GM18511 (cell line): ENCODE measurements at regions not wholly inside any gene's neighbourhood (a gene's known extent, or its start where the extent isn't known, plus 50 kb on each side); places are given as distances from the start of the nearest gene placed in this dataset.

Experiments used
- ATAC-seq: cut with Tn5 transposase; IDR thresholded peaks from one replicate; pipeline ENCODE4 v1.9.1; 2021; ENCODE audit warnings: mild to moderate bottlenecking, moderate library complexity; ENCODE audit not compliant: unreplicated experiment

DNA sequence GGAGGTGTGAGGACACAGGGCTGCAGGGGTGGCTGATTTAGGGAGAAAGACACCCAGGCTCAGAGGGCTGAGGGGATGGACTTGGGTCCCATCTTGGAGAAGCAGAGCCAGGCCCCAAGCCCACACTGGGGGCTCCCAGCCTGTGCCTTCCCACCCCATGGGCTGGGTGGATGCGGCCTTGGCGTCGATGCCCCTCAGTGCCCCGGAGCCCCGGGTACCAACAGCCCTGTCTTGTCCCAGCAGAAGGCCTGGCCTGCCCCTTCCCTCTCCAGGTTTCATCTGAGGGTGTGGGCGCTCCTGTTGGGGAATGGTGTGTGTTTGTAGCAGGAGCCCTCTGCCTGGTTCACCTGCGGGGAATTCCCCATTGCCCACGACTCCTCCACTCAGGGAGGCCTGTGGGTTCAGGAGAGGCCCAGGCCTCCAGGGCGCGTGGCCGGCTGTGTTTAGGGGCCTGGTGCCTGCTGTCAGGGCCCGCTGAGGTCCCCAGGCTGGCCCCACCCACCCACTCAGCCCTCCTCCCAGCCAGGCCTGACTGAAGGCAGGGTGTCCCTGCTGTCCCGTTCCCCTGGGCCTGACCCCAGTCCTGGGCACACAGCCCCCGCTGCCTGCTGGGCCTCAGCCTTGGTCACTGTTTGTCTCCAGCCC, 51.1 kb upstream of the BEGAIN start:
- no peak for ATAC-seq

DNA sequence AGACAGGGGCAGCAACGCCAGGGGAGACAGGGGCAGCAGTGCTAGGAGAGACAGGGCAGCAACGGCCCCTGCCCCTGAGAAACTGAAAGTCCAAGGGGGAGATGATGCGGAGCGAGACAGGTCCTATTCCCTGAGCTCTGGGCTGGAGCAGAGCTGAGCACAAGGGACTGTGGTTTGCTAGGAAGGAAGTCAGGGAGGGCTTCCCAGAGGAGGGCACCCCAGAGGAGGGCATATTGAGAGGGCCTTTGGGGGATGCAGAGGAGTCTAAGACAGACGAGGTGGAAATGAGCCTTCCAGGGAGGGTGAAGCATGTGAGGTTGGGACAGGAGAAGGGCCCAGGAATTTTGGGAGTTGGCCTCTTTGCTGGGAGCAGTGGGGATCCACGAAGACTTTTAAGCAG, 52.1 kb upstream of the BEGAIN start:
- ATAC-seq, result no peak

DNA sequence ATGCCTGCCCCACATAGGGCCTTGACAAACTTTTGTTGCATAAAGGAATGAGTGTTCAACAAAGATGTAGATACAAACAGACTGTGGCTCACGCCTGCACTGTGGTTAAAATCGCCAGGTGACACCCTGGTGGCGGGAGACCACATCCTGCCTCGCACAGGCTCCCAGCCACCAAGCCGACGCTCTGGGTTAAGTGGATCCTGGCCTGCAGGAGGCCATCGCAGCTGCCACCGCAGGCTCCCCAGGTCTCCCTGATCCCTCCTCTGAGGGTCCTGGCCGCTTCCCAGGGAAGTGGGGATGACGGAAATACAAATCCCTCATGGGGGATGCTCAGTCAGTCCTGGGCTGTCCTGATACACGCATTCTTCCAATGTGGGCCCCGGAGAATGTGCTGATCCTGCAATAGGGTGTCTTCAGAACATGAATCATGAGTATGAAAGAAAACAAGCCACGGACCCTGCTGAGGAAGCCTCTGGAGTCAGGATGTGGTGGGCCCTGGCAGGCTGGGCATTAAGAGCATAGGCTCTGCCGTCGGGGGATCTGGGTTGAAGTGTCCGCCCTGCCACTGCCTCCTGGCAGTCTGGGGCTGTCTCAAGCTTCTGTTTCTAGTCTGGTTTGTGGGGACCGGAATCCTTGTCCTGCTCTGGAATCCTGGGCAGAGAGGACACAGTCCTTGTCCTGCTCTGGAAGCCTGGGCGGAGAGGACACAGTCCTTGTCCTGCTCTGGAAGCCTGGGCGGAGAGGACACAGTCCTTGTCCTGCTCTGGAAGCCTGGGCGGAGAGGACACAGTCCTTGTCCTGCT, 53.5 kb upstream of the BEGAIN start:
- ATAC-seq, result peak; percentile 99

DNA sequence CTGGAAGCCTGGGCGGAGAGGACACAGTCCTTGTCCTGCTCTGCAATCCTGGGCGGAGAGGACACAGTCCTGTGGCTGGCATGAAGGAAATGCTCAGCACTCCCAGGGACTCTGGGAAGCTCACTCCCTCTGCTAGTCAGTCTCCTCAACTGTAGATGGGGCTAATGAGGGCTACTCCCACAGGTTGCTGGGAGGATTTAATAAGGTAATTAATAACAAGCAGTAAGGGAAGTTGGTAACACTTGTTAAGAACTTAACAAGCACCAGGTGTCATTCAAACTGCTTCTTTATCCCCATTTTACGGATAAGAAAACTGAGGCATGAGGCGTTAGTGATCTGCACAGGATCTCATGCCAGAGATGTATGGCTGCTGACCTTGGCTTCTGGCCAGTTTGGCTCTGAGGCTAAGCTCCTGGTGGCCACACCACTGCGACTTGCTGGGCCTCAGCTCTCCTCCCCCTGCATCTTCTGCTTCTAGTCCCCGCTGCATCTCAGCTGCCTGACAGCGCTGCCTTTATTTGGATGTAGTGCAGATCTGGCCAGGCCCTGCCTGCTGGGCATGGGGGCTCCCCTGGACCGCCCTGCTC, 54.1 kb upstream of the BEGAIN start:
- no peak for ATAC-seq

DNA sequence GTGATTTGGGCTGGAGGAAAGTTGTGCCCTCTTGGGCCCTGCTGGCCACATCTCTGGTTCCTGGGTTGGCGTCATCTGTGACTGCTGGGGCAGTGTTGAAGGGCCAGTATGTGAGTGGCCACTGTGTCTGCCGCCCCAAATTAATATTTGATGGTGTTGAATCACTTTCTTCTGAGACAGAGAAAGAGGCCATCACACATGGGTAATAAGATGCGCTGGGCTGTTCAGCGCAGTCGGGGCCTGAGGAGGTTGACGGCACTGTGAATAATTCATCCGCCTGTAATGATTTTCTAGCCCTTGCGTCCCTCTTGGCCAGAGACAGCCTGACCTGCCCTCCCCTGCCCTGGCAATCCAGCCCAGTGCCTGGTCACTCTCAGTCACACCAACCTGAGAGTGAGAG, 56.2 kb upstream of the BEGAIN start:
- ATAC-seq, result no peak

DNA sequence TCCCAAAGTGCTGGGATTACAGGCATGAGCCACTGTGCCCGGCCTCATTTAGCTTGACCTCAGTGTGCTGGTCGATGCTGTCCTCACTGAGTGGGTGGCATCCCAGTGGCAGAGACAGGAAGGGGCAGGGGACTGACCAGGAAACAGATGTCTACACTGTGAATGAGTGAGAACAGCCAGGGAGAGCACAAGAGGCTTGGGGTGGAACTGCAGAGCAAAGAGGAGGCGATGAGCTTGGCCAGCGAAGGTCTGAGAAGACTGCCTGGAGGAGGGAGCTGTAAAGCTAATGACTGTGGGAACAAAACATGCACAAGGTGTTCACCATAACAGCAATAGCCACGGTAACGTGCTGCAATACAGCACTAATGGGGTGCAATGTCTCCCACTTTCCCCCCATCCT, 57.2 kb upstream of the BEGAIN start:
- ATAC-seq, result no peak

DNA sequence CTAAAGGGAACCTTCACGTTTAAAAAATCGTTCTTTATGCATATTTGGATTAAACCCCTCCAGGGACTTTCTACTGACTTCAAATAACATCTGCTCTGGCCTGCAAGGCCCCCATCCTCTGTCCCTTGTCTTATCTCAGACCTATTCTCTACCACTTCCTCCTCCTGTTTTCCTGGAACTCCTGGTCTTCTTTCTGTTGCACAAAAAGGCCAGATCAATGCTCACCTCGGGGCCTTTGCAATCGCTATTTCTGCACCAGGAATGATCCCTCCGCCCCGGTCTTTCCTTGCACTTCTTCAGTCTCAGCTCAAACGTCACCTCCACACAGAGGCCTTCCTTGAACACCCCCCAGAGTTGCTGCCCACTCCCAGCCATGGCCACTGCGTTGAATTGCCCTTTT, 57.6 kb upstream of the BEGAIN start:
- no peak for ATAC-seq

DNA sequence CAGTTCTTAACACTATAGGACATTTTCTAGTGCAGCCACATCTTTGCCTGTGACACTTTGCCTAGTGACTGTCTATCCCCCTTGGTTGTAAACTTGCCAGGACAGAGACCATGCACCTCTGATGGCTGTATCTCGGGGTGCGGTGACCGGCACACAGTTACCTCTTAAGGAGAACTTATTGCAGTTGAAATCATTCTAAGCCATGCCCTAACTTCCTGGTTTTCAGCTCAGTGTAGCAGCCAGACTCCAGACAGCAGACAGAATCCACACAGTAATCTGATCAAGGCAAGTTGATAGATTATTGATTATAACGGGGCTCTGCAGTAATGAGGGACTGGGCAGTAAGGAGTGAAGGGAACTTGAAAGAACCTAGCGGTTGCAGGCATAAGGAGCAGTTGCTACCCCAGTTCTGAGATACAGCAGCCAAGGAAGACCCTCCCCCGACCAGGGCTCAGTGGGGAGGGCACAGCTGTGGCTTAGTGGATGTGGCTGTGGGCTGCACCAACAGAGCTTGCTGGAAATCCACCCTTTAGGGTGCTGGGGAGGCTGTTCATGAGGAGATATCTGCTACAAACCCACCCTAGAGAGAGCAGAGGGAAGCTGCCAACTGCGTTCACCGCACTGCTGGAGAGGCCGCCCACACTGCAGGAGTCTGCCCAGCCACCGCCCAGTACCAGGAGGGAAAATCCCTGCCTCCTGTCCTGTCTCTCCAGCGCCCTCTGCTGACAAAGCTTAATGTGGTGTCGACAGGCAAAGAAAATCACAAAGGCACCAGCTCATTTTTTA, 58.2 kb upstream of the BEGAIN start:
- peak; percentile 89 for ATAC-seq

DNA sequence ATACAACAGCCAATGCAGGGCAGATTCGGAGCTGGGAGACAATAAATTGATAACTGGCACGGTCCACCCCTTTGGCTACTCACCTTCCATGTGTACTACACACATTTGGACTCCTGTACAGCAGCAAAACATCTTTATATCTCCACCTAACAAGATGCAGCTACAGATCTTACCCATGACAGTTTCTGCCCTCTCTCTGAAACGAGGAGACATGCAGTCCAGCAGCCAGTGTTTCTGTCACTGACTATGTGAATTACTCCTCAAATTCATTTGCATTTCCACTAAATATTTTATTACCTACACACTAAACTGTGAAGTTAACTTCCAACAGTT, 58.7 kb upstream of the BEGAIN start:
- ATAC-seq, result no peak

DNA sequence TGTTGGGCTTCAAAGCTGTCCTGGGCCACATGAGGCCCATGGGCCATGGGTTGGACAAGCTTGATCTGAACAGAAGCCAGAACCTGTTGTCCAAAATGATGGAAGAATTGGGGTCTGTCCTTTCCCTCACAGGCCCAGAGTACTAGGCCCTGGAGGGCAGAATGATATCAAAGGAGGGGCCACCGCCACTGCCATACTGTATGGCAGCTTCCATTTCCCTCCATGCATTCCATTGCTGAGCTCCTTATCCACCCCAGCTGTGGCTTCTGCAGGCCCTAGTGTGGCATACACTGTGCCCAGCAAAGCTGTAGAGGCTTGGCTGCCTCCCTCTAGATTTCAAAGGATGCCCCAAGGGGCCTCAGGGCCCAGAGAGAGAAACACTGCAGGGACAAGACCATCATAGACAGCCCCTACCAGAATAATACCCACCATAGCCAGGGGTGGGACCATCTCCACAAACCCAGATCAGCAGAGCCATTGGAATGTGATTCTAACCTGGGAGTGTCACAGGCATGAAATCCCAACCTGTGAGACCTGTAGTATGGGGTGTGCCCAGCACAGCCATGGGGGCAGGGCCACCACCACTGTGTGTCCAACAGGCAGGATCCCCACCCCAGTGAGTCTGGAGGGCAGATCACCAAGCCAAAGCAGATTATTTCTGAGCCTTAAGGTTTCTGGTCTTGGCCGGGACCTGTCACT, 61.4 kb upstream of the BEGAIN start:
- no peak for ATAC-seq

DNA sequence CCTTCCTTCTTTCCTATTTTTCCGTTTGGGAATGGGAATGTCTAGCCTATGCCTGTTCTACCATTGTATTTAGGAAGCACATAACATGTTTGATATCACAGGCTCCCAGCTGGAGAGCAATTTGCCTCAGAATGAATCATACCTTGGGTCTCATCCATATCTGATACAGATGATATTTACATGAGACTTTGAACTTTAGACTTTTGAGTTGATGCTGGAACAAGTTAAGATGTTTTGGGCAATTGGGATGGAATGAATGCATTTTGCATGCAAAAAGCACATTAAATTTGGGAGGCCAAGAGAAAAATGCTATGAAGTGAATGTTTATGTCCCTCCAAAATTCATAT, 61.9 kb upstream of the BEGAIN start:
- no peak for ATAC-seq

DNA sequence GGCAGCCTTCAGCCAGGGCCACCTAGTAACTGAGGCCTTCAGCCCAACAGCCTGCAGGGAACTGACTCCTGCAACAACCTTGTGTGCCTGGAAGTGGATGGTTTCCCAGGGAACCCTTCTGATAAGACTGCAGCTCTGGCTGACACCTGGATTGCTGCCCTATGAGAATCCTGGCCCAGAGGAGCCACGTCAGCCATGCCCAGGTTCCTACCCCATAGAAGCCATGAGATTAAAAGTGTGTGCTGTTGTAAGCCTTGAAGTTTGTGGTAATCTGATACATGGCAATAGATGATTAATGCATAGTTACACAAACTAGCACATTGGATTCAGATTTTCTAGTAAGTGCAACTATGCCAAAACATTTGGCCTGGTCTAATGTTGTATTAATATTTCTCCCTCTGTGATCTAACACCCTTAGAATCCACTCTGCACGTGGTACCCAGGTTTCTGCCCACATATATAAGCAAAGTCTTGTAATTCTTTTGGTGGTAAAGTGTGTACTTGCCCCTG, 64.8 kb upstream of the BEGAIN start:
- no peak for ATAC-seq

DNA sequence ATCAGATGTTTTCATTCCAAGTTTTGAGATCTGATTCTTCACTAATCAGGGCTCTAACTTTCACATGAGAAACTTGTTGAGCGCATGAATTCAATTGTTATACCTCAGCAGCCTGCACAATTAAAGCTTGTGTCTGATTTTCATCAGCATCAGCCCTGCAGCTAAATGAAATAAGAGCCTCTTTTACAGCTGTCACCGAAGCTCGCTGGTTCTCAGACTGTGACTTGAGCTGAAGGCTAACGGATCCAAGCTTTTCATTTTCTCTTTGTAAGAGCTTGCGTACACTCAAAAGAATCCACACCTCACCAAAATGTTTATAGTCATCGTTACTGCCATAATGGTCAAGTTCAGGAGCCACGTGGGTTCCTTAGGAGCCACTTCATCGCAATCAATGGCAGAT, 65.5 kb upstream of the BEGAIN start:
- ATAC-seq, result no peak

DNA sequence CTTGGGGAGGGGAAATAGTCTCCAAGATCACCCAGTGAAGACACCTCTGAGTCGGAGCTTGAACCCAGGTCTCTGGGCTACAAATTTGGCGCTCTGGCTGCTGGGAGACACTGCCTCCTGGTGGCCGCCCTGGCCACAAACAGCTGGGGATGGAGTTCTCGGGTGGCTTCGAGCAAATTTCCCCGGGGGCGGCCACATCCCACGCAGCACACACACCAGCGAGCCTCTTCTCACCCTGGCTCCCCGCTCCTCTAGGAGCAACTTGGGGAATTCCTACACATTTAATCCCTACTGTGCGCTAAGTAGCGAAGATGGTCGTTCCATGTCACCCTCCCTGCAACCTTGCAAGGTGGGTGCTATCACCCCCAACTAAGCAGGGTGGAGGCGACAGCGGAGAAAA, 66.2 kb upstream of the BEGAIN start:
- no peak for ATAC-seq

DNA sequence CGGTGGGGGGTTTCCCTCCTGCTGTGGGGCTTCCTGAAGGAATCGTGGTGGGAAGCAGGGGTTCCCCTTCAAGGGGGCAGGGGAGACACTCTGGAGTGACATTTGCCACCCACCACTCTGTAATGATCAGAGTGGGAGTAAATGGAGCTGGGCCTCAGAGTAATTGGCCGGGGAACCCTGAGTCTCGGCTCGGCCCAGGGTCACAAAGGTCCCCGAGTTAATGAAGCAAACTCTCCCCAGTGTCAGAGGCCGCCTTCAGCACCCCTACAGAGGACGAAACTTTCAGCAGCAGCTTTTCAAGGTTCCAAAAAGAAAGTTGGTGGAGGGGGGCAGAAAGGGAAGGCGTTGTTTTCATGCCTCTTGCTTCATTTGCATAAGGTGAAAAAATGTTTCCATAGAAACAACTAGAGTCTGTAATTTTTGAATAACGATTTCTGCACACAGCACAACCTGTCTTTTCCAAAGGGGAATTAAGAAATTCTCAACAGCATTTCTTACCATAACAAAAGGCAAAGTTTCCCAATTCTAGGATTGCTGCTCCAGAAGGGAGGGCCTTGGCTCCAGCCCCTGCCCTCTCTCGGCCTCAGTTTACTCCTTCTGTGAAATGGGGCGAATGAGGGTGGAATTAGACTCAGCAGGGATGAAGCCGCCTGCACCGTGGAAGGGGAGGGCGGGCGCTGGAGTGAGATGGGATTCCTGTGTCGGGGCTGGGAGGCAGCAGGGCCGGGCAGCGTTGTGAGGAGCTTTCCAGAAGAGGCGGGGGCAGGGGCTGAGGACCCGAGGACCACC, 67.0 kb upstream of the BEGAIN start:
- ATAC-seq, result no peak

DNA sequence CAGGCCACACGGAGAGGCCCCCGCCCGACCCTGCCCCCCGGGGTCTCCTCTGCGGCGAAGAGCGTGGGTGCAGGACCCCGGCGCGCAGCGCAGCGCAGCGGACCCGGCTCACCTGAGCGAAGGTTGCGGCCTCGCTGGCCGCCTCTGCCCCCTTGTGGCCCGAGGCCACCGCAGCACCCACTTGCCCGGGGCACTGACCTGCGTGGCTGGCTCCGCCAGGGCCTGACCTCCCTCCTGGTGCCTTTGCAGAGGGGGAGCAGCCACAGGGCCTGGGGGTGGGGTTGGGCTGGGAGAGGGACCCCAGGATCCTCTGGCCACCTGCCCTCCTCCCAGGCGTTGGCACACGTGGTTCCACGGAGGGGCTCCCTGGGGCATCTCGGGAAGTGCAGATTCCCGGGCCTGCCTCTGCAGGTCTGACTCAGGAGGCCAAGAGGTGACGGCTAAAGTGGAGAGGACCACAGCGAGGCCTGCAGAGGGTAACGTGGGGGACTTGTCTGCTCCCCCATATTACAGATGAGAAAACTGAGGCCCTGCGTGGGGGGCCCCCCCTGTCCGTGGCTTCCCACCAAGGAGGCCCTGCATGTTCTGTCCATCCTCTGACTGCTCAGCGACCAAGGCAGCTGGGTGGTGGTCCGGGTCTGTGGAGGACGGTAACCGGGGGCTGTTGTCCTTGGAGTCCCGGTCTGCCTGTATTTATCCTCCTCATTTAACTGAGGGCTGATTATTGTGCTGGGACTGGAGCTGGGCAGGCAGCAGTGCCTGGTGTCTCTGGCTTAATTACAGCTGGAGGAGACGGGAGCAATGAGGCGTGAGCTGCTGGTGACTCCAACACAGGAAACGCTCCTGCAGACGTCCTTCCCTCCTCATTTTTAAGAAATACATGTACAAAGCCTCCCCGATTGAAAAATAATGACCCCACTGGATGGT, 67.9 kb upstream of the BEGAIN start:
- peak; percentile 66 for ATAC-seq

DNA sequence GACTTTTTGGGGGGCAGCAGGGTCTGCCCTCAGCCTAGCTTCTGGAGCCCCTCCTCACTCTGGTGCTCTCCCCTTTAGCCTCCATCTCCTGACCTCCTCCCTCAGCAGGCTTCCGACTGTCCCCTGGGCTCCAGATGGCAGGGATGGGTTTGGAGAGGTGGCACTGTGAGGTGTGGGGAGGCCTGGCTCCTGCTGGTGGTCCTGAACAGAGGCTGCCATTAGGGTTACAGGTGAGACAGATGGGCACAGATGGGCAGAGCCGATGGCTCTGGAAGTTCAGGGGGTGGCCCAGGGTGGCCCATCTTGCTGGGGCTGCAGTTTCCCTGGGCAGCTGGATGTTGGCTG, 68.5 kb upstream of the BEGAIN start:
- ATAC-seq, result no peak

DNA sequence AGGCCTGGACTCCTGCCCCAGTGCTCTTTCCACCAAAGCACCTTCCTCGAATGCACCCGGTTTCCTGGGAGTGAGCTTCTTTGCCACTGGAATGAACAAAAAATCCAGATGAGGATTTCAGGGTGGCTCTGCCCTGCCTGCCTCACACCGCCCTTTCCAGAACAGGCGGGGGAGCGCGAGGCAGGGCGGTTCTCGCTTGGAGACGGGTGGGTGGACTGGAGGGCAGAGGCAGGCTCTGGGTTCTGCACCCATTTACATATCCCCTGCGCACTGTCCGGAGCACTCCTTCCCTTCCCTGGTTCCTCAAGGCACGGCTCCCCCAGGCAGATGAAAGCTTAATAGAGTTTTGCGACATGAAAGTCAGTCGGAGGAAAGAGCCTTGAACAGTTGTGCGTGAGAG, 69.7 kb upstream of the DLK1 start:
- ATAC-seq, result no peak

DNA sequence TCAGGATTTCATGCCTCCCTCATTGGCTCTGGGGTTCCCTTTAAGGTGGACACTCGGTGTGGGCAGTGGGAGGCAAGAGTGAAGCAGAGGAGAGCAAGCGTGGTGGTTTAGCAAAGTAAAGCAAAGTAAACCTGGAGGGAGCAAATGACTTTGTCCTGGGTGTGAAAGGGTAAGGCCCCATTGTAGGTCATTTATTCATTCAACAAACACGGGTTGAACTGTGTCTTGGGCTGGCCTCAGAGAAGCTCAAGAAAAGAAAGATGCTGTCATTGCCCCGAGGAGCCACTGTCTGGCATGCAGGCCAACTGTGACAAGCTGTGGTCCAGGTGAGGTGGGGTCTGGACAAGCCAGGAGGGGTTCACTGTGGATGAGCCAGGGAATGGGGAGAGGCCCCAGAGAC, 68.9 kb upstream of the DLK1 start:
- no peak for ATAC-seq
